Keratinocyte (primary cell): ENCODE measurements at regions not wholly inside any gene's neighbourhood (a gene's known extent, or its start where the extent isn't known, plus 50 kb on each side); places are given as distances from the start of the nearest gene placed in this dataset.

Experiments
- DNase-seq: peaks from one replicate; pipeline ENCODE4 v3.0.0-alpha.2; 2011; ENCODE audit warnings: low read depth, missing footprints, low spot score
- FAIRE-seq: peaks from 2 replicates; lab custom pipeline; 2011; peaks lifted over from hg19 to GRCh38; lab: Jason Lieb, UNC
- H2AFZ ChIP-seq: 2 replicates; pipeline ENCODE4 v1.6.0; 2012; ENCODE audit warnings: low read length, control low read depth, inconsistent platforms; ENCODE audit not compliant: control insufficient read depth
- H3K27ac ChIP-seq: 2 replicates; pipeline ENCODE4 v1.5.1; 2011; ENCODE audit warnings: low read length; ENCODE audit not compliant: control insufficient read depth, insufficient read depth
- H3K27me3 ChIP-seq: 3 replicates; pipeline ENCODE4 v1.6.0; 2011; ENCODE audit warnings: low read length; ENCODE audit not compliant: control insufficient read depth, insufficient read depth; ENCODE audit errors: extremely low read depth
- H3K36me3 ChIP-seq, 2 experiments: 2 replicates in 1 of 2; 3 replicates in 1 of 2; pipeline ENCODE4 v1.5.1; 2011; ENCODE audit warnings: low read length in 2 of 2, mild to moderate bottlenecking in 1 of 2; ENCODE audit not compliant: control insufficient read depth in 2 of 2, insufficient read depth in 2 of 2; ENCODE audit errors: extremely low read depth in 1 of 2
- H3K4me1 ChIP-seq: 3 replicates; pipeline ENCODE4 v1.5.1; 2011; ENCODE audit warnings: low read length; ENCODE audit not compliant: control insufficient read depth, insufficient read depth; ENCODE audit errors: extremely low read depth
- H3K4me2 ChIP-seq: 3 replicates; pipeline ENCODE4 v1.6.0; 2011; ENCODE audit warnings: low read depth, low read length; ENCODE audit not compliant: control insufficient read depth, insufficient read depth; ENCODE audit errors: extremely low read depth
- H3K4me3 ChIP-seq, 3 experiments: fragments of 200-600 bp in 1 of 3; sonication (generic) in 1 of 3; 2 replicates in 2 of 3; 3 replicates in 1 of 3; pipeline ENCODE4 v1.5.1; 2011 to 2016; ENCODE audit warnings: low read length in 3 of 3, mild to moderate bottlenecking in 3 of 3, control low read depth in 2 of 3, inconsistent platforms in 1 of 3, low read depth in 1 of 3, mixed read lengths in 1 of 3, mixed run types in 1 of 3, moderate library complexity in 1 of 3; ENCODE audit not compliant: control insufficient read depth in 2 of 3, insufficient read depth in 2 of 3; ENCODE audit errors: extremely low read depth in 1 of 3
- H3K79me2 ChIP-seq: 2 replicates; pipeline ENCODE4 v1.6.0; 2012; ENCODE audit warnings: low read length; ENCODE audit not compliant: control insufficient read depth, insufficient read depth
- H3K9ac ChIP-seq: 3 replicates; pipeline ENCODE4 v1.6.0; 2011; ENCODE audit warnings: low read length; ENCODE audit not compliant: control insufficient read depth, insufficient read depth; ENCODE audit errors: extremely low read depth
- H3K9me1 ChIP-seq: 3 replicates; pipeline ENCODE4 v1.6.0; 2011; ENCODE audit warnings: low read length; ENCODE audit not compliant: control insufficient read depth, insufficient read depth; ENCODE audit errors: extremely low read depth
- H3K9me3 ChIP-seq: 2 replicates; pipeline ENCODE4 v1.5.1; 2012; ENCODE audit warnings: low read depth, low read length; ENCODE audit not compliant: control insufficient read depth
- H4K20me1 ChIP-seq: 3 replicates; pipeline ENCODE4 v1.6.0; 2011; ENCODE audit warnings: low read length; ENCODE audit not compliant: control insufficient read depth, insufficient read depth; ENCODE audit errors: extremely low read depth
- EZH2 ChIP-seq: IDR thresholded peaks from one replicate; pipeline ENCODE4 v1.6.1; 2012; ENCODE audit warnings: inconsistent platforms, mild to moderate bottlenecking, low read length, moderate library complexity
- dilution Hi-C: fragments of 300-500 bp; cut with MboI; formaldehyde crosslinking; loops from one replicate; pipeline ENCODE4 v1.7.0; 2020; ENCODE audit warnings: low sequenced_read_pairs; ENCODE audit not compliant: extremely low pct_ligation_motif_present
- TF ChIP-seq, protein P1 (sequence below), 3 experiments: IDR thresholded peaks in 1 of 3; conservative IDR thresholded peaks in 1 of 3; optimal IDR thresholded peaks in 1 of 3; 2 replicates in 2 of 3; 3 replicates in 1 of 3; pipeline versions ENCODE3 to v1.5.1; 2011; ENCODE audit warnings: low read length in 3 of 3, mild to moderate bottlenecking in 3 of 3, moderate library complexity in 2 of 3, control low read depth in 1 of 3, inconsistent platforms in 1 of 3; ENCODE audit not compliant: insufficient read depth in 2 of 3; ENCODE audit errors: extremely low read depth in 1 of 3

DNA sequence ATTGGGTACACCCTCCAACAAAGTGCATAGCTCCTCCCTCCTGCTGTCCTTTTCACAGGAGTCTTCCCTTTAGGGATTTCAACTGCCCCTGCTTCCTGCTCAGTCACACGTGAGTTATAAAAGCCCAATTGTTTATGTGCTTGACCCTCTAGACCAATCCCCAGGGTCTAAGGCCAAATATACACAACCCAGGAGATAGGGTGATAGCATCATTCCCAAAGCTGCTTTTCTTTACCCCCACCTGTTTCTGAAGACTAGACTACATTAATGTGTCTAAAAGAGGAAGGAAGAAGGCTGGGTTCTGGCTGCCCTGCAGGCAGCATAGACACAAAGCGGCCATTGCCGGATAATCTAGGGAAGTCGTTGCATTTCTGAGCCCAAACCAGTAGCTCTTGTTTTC, 526.7 kb upstream of the FRG1 start:
- Histone ChIP-seq H3K4me3 (no peak overlapping the region), H3K4me1 (no peaks in the 10 kb centered on the region), H3K9me1 (no peaks in the 10 kb centered on the region), H3K36me3 (no peaks in the 10 kb centered on the region), H3K27ac (no peak overlapping the region), H3K79me2 (no peaks in the 10 kb centered on the region), H2AFZ (no peak overlapping the region), H3K27me3 (no peaks in the 10 kb centered on the region), H4K20me1 (no peaks in the 10 kb centered on the region), H3K9ac (no peak overlapping the region), H3K9me3 (no peaks in the 10 kb centered on the region), H3K4me2 (no peak overlapping the region)
- no peak for TF ChIP-seq EZH2
- TF ChIP-seq, protein P1, sequence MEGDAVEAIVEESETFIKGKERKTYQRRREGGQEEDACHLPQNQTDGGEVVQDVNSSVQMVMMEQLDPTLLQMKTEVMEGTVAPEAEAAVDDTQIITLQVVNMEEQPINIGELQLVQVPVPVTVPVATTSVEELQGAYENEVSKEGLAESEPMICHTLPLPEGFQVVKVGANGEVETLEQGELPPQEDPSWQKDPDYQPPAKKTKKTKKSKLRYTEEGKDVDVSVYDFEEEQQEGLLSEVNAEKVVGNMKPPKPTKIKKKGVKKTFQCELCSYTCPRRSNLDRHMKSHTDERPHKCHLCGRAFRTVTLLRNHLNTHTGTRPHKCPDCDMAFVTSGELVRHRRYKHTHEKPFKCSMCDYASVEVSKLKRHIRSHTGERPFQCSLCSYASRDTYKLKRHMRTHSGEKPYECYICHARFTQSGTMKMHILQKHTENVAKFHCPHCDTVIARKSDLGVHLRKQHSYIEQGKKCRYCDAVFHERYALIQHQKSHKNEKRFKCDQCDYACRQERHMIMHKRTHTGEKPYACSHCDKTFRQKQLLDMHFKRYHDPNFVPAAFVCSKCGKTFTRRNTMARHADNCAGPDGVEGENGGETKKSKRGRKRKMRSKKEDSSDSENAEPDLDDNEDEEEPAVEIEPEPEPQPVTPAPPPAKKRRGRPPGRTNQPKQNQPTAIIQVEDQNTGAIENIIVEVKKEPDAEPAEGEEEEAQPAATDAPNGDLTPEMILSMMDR (optimal IDR thresholded peaks at IDR 0.05 in 1 of 3, IDR thresholded peaks at IDR 0.05 in 1 of 3, conservative IDR thresholded peaks at IDR 0.05 in 1 of 3; ENCODE audit: extremely low read depth in 1 of 3, insufficient read depth in 2 of 3, low read length in 3 of 3): no peak
- dilution Hi-C loops: no loop called here
- DNase-seq (no peak), FAIRE-seq (no peak)

- dilution Hi-C loops: no loop called here
- TF ChIP-seq EZH2: no peak
- TF ChIP-seq, protein P1 (optimal IDR thresholded peaks at IDR 0.05 in 1 of 3, IDR thresholded peaks at IDR 0.05 in 1 of 3, conservative IDR thresholded peaks at IDR 0.05 in 1 of 3; ENCODE audit: extremely low read depth in 1 of 3, insufficient read depth in 2 of 3, low read length in 3 of 3): no peak
- H3K4me2 ChIP-seq: no peak overlapping the region
- no peaks in the 10 kb centered on the region for H4K20me1 ChIP-seq
- no peak overlapping the region for H3K4me3 ChIP-seq
- no peaks in the 10 kb centered on the region for H3K36me3 ChIP-seq
- H3K9ac ChIP-seq: no peak overlapping the region
- H3K4me1 ChIP-seq: no peaks in the 10 kb centered on the region
- H3K27me3 ChIP-seq: no peaks in the 10 kb centered on the region
- H3K79me2 ChIP-seq: no peaks in the 10 kb centered on the region
- DNase-seq (no peak), FAIRE-seq (no peak)
- H3K9me1 ChIP-seq: no peaks in the 10 kb centered on the region
- no peak overlapping the region for H2AFZ ChIP-seq
- no peak overlapping the region for H3K27ac ChIP-seq
- peaks cover 9% of the 10 kb centered on the region for H3K9me3 ChIP-seq
Observed at GRCh38 chr4:189420572-189420971, 520.1 kb upstream of the FRG1 start.
